AG04449 (cell line): ENCODE measurements at regions not wholly inside any gene's neighbourhood (a gene's known extent, or its start where the extent isn't known, plus 50 kb on each side); places are given as distances from the start of the nearest gene placed in this dataset.

ENCODE experiments used
- CTCF ChIA-PET: fragments of 350-600 bp; formaldehyde crosslinking; extraction: SDS; loops from one replicate; lab custom pipeline; 2021; ENCODE audit warnings: antibody characterized with exemption; lab: Yijun Ruan, JAX
- POLR2A ChIA-PET: fragments of 400-600, 350-600 bp; formaldehyde crosslinking; extraction: SDS; loops from one replicate; lab custom pipeline; 2020; ENCODE audit warnings: antibody characterized with exemption, inconsistent platforms; lab: Yijun Ruan, JAX
- DNase-seq: peaks from one replicate; pipeline ENCODE4 v3.0.0-alpha.2; 2010; ENCODE audit warnings: low read depth, low spot score
- H3K4me3 ChIP-seq: 2 replicates; pipeline ENCODE4 v1.5.1; 2011; ENCODE audit warnings: low read depth, mild to moderate bottlenecking, control low read depth, low read length
- TF ChIP-seq, protein P1 (sequence below): IDR thresholded peaks from one replicate; pipeline ENCODE4 v1.5.1; 2011; ENCODE audit warnings: mild to moderate bottlenecking, moderate library complexity, low read length, control low read depth, inconsistent platforms; ENCODE audit not compliant: insufficient read depth; ENCODE audit errors: missing control alignments

DNA sequence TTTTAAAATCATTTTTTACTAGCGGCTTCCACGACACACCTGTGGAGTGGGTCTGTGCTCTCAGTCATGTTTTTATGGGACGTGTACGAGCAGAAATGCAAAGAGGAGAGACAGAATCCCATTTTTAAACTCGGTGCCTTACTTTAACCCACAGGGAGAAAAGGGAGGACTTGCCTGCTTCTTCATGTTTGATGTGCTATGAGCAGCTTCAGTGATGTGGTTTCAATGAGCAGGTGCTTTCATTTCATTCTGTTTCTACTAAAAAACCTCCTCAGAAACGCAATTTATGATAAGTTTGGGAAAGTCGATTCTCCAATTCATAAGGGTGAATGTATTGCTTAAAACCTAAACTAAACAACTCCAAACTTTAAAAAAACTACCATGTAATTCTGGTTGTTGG, 537.2 kb downstream of the GATA3 start:
- no peak for DNase-seq
- POLR2A ChIA-PET: no interaction called here
- CTCF ChIA-PET: no interaction called here
- TF ChIP-seq, protein P1, sequence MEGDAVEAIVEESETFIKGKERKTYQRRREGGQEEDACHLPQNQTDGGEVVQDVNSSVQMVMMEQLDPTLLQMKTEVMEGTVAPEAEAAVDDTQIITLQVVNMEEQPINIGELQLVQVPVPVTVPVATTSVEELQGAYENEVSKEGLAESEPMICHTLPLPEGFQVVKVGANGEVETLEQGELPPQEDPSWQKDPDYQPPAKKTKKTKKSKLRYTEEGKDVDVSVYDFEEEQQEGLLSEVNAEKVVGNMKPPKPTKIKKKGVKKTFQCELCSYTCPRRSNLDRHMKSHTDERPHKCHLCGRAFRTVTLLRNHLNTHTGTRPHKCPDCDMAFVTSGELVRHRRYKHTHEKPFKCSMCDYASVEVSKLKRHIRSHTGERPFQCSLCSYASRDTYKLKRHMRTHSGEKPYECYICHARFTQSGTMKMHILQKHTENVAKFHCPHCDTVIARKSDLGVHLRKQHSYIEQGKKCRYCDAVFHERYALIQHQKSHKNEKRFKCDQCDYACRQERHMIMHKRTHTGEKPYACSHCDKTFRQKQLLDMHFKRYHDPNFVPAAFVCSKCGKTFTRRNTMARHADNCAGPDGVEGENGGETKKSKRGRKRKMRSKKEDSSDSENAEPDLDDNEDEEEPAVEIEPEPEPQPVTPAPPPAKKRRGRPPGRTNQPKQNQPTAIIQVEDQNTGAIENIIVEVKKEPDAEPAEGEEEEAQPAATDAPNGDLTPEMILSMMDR: no peak
- no peak overlapping the region for H3K4me3 ChIP-seq

DNA sequence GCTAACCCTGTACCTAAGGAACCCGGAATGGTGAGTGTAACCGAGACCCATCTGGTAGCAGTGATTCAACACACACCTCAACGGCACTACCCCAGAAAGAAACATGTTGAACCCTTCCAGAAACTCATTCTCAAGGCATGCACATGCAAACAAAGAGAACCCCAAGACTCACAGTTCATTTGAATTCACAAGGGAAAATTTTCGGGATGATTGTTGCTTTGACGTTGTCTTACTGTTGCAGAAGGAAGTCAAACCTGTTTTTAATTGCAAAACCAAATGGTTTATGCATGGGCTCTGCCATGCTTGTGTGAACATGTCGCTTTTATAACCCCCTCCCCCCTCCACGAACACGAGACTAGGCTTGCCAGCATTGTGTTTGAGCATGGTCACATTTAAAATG, 539.7 kb downstream of the GATA3 start:
- TF ChIP-seq, protein P1: no peak
- H3K4me3 ChIP-seq: no peak overlapping the region
- DNase-seq: no peak
- POLR2A ChIA-PET: no interaction called here
- CTCF ChIA-PET: no interaction called here

DNA sequence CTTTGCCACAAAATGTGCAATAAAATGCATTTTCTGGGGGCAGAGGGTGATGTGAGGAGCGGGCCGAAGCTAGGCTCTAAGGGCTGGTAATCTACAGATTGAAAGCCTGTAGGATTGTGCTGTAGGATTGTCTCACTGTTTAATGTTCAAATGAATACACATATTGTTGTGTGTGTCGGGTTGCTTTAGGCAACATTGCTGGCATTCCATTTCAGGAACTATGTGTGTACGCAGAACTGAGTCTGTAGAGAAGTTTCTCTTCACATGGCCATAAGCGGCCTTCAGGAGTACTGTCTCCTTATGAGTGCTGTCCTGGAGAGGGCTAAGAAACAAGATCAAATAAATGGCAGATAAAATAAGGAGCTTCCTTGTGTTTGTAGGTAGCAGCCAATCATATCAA, 540.2 kb downstream of the GATA3 start:
- DNase-seq: no peak
- POLR2A ChIA-PET: no interaction called here
- no peak overlapping the region for H3K4me3 ChIP-seq
- CTCF ChIA-PET: no interaction called here
- TF ChIP-seq, protein P1: no peak

DNA sequence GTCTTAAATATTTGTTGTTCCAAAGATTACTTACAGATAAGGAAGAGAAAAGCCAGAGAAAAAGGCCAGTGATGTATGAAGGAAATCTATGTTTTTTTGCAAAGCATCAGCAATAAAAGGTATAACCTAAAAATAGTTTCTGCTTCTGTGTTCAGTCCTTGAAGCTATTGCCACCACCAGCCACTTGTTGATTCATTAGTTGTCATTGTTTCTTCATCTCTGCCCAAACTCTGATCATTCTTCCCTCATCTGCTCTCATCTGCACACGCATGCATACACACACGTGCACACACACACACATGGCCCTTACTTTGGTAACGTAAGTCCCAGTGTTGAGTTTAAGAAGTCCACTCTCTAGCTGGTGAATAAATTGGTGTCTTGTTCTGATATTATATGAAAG, 540.7 kb downstream of the GATA3 start:
- TF ChIP-seq, protein P1: no peak
- CTCF ChIA-PET: no interaction called here
- H3K4me3 ChIP-seq: no peak overlapping the region
- POLR2A ChIA-PET: no interaction called here
- DNase-seq: no peak

DNA sequence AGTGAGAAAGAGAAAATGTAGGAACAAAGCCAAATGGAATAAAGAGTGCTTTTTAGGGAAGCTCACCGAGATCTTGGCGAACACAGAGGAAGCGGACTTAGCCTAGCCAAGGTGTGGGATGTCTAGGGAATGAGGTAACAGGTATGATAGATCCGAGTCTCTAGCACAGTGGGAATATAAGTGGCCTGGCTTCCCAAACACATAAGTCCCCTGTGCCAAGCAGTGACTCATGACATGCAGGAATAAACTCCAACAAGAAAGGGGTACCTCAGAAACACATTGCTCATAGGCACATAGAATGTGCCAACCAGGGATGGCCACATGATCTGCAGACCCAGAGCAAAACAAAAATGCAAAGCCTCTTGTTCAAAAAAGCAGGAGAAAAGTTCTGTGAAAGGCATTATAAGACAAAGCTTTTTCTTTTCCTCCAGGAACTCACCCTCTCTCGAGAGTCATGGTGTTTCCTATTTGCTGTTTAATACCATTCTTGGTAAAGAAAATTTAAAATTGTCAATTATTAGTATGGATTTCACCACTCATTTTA, 542.5 kb downstream of the GATA3 start:
- DNase-seq: no peak
- no peak overlapping the region for H3K4me3 ChIP-seq
- ChIA-PET CTCF (no interaction called here), POLR2A (no interaction called here)
- TF ChIP-seq, protein P1: no peak

DNA sequence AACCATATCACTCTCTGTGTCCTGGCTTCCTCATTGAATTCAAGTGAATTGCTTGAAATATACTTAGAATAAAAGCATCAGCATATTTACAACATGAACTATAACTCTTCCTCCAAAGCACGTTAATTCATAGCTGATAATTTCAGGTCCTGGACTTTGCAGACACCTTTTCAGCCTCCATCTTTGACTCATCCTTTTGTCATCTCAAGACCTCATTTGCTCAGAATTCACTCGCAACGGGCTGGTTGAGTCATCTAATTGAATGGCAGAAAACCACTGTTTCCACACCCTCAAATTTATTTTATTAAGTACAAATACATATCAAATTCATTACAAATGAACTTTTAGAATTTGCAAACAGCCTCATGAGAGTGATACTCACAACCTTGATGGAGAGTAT, 545.7 kb downstream of the GATA3 start:
- ChIA-PET CTCF (no interaction called here), POLR2A (no interaction called here)
- TF ChIP-seq, protein P1: no peak
- no peak for DNase-seq
- H3K4me3 ChIP-seq: no peak overlapping the region
